GM19452 (cell line): ENCODE measurements at regions not wholly inside any gene's neighbourhood (a gene's known extent, or its start where the extent isn't known, plus 50 kb on each side); places are given as distances from the start of the nearest gene placed in this dataset.
"Not testable (repeated sequence)": the region's sequence is repeated elsewhere in the genome, so short reads cannot be mapped to it uniquely, and the experiment has no call there.

Experiments
- ATAC-seq: cut with Tn5 transposase; IDR thresholded peaks from one replicate; pipeline ENCODE4 v1.9.1; 2021; ENCODE audit not compliant: unreplicated experiment

- no peak for ATAC-seq
These were observed 541.0 kb downstream of the PLOD2 start for GRCh38 chr3:145620002-145620401.

DNA sequence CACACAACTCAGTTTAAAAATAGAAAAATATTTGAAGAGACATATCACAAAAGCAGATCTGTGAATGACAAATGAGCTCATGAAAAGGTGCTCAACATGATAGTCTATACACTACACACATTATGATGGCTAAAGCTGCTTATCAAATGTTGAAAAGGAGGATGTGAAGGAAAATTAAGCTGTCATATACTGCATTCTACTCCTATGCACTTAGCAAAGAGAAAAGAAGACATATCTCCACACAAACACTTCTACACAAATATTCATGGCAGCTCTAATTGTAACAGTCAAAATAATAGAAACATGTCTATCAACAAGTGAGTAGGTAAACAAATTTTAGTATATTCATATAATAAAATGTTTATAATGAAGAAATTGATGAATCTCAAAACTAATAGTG, 540.5 kb downstream of the PLOD2 start:
- ATAC-seq: no peak

DNA sequence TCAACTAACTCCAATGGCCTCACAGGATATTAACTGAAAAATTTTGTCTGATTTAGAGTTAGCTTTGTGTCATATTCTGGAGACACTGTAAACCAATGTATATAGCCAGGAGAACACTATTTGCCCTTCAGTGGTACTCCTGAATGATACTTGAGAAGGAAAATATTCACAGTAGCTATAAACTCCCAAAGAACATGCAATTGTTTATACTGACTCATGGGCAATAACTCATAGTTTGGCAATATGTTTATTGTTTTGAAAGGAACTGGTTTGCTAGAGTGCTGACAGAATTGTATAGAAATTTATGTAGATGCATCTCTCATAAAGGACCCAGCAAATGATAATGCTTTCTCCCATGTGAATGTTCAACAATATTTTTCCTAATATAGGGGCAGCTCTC, 537.6 kb downstream of the PLOD2 start:
- ATAC-seq: no peak

DNA sequence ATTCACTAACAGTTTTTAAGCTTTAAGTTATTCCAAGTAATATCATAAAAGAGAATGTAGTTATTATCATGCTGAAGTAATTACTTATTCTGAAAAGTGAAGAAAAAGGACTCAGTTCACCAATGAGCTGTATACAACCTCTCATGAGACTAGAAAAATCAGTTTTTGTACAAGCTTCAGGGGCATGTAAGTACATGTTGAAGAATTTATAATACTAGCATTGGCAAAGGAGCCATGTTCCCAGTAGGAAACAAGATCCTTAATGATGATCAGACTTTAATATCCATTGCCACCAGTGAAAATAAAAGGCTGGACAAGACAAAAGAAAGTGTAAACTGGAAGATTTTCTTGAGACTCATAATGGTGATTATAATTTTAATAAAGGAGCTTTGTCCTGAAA, 532.8 kb downstream of the PLOD2 start:
- no peak for ATAC-seq

DNA sequence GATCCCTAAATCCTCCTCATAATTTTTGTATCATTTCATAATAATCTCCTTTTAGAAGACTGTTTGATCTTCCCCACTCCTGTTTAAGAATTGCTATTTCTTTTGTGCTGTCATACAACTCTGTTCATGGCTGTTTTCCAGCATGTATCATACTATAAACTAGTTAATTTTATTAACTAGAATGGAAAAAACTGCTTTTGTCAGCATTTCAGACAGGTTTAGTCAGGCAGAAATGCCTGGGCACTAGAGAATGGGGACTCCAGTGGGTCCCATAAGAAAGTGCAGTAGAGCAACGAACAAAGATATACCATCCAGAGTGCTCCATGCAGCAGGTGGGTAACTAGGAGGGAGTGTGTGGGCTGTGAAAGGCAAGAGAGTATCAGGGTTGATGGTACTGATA, 523.9 kb downstream of the PLOD2 start:
- ATAC-seq: no peak

DNA sequence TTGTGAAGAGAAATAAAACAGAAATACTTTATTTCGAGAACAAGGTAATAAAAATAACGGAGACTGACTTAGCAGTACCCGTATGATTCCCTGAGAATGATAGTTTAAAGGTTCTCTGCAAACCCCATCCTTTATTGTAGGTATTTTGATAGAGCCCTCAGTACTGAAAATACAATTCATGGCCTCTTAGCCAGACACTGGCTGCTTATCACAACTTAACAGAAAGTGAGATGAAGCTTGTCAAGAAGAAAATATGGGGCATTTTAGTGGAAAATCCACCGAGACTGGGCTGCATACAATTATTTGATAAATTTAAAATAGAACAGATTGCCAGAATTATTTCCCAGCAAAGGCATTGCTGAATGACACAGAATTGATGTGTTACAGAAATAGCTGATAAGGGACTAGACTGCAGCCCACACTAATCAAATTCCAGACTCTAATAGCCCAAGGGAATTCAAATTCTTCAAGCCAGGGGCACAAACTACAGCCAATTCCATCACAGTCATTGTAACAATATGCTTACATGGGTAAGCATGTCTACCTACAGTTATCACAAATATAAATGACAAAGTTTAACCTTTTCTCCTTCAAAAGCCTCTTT, 521.9 kb downstream of the PLOD2 start:
- no peak for ATAC-seq

- no peak for ATAC-seq
These were observed 521.1 kb downstream of the PLOD2 start for GRCh38 chr3:145639875-145640274.

DNA sequence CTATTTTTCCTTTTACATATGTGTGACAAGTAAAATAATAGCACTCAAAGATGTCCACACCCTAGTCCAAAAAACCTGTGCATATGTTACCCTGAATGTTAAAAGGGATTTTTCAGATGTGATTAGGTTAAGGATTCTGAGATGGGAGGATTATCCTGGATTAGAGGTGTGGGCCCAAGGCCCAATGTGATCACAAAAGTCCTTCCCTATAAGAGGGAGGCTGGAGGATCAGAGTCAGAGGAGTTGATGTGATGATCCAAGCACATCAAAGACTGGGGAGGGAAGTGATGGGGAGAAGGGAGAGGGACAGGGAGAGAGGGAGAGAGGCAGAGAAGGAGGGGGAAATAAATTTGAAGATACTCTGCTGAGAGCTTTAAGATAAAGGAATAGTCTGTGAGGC, 512.6 kb downstream of the PLOD2 start:
- ATAC-seq: no peak

DNA sequence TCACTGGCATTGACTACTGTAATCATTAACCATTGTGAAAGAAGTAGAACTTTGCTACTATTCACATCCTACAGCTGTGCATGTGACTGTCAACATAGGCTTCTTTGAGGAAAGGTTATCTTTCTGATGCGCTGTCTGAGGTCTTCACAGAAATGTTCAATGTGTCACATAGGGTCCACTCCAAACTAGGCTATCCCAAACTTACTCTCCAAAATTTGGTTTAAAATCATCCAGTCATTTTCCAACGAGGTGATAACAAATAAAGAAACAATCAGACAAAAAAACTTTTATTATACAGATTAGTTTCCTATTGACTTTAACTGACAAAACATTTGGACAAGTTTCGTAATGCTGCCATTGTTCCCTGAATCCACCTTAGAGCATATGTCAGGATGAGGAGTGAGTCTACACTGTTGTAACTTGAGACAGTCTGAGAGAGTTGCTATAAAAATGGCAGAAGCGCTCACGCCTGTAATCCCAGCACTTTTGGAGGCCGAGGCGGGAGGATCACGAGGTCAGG, 511.6 kb downstream of the PLOD2 start:
- no peak for ATAC-seq

DNA sequence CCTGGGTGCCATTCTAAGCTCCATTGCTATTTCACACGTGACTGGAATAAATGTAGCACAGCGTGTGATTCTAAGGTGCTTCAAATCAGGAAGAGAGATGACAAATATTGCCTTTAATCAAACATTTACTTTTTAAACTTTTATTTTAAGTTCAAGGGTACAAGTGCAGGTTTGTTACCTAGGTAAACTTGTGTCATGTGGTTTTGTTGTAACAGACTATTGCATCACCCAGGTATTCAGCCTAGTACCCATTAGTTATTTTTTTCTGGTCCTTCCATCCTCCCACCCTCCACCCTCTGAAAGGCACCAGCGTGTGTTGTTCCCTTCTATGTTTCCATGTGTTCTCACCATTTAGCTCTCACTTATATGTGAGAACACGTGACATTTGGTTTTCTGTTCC, 510.8 kb downstream of the PLOD2 start:
- ATAC-seq: no peak

GRCh38 chr3:145671121-145671520, 489.9 kb downstream of the PLOD2 start:
- ATAC-seq: no peak

DNA sequence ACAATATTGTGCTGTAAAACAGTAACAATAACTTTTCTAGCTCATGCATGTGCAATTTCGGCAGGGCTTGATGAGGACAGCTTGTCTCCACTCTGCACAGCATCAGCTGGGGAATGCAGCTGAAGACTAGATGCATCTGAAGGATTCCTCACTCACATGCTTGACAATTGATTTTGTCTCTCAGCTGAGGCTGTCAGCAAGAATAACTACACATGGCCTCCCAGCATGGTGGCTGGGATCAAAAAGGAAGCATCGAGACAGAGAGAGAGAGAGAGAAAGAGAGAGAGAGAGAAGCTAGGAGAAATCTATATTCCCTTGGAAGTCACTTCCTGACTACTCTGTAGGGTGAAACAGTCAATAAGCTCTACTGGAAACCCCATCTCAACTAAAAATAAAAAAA, 487.1 kb downstream of the PLOD2 start:
- ATAC-seq: no peak

- no peak for ATAC-seq
These were observed 482.6 kb downstream of the PLOD2 start for GRCh38 chr3:145678401-145678800.

DNA sequence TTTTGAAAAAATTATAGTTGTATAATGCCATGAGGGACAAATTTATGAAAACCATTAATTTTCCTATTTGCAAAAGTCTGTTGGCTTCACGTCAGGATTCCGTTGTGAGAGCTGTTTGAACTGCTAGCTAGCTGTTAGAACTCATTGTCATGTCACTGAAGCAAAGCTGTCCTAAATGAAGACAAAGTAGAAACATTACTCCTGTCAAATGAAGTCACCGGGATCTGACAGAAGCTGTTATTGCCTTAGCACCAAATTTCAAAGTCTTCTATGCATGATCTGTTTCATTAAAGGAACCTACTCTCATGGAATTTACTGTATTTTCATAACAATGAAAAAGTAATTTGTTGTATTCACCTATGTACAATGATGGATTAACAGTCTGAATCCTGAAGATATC, 479.8 kb downstream of the PLOD2 start:
- no peak for ATAC-seq

- not testable (repeated sequence) for ATAC-seq
These were observed 473.0 kb downstream of the PLOD2 start for GRCh38 chr3:145687978-145688377.

- ATAC-seq: no peak
These were observed 468.2 kb downstream of the PLOD2 start for GRCh38 chr3:145692751-145693150.

DNA sequence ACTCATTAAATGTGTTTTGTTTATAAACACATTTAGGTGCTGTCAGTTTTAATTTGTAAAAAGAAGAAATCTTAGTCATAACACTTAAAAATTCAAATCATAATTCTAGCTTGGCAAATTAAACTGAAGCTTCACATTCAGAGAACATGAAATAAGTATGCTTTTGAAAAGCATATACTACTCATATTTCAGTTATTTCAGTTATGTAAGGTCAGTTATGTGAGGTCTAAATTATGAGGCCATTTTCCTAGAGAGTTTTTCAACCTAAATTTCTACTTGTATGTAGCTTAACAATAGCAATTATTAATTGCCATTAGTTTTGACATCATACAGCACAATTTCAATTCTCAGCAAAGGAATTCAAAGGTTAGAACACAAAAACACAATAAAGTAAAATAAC, 465.0 kb downstream of the PLOD2 start:
- ATAC-seq: no peak

DNA sequence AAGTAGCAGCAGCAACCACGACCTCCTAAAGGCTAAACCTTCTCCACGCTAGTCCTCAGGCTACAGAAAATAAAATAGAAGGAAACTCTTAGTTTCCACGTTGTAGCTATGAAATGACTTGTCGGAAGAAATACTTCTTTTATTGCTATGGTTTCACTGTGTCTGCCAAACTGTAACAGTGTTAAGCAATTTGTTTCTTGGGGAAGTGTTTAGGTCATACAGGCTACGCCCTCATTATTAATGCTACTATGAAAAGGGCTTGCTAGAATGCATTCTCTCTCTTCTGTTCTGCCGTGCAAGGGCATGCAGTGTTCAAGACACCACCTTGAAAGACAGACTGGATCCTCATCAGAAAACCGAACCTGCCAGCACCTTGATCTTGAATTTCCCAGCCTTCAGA, 462.7 kb downstream of the PLOD2 start:
- ATAC-seq: no peak

GRCh38 chr3:145698749-145699148, 462.2 kb downstream of the PLOD2 start:
- ATAC-seq: no peak

DNA sequence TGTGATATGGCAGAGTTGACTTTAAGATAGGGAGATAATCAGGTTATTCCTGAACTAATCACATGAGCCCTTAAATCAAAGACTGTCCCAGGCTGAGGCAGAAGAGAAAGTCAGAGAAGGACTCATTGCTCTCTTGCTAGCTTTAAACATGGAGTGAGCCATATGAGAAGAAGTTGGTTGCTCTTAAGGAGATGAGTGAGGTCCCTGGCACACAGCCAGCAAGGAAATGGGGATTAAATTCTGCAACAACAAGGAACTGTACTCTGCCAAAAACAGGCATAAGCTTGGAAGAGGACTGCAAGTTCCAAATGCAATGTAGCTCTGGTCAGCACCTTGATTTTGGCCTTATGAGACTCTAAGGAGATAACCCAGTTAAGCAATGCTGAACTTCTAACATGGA, 457.0 kb downstream of the PLOD2 start:
- no peak for ATAC-seq

DNA sequence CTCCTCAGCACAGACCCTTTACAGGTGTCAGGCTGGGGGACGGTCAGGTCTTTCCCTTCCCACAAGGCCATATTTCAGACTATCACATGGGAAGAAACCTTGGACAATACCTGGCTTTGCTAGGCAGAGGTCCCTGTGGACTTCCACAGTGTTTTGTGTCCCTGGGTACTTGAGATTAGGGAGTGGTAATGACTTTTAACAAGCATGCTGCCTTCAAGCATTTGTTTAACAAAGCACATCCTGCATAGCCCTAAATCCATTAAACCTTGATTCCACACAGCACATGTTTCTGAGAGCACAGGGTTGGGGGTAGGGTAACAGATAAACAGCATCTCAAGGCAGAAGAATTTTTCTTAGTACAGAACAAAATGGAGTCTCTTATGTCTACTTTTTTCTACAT, 451.2 kb downstream of the PLOD2 start:
- not testable (repeated sequence) for ATAC-seq

DNA sequence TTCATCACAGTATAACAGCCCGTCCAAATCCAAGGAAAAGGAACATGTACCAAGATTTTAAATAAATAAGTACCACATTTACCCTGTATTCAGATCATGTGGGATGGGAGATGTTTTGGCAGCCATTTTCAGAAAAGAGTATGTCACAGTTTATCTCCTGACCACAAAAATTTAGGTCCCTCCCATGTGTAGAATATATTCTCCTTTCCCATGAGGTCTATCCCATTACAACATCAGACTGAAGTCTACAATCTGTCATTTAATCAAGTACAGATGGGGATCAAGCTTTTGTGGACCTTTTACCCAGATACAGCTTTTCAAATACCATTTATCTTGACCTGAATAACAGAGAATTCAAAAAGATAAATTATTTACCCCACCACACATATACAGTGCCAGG, 444.5 kb downstream of the PLOD2 start:
- no peak for ATAC-seq

DNA sequence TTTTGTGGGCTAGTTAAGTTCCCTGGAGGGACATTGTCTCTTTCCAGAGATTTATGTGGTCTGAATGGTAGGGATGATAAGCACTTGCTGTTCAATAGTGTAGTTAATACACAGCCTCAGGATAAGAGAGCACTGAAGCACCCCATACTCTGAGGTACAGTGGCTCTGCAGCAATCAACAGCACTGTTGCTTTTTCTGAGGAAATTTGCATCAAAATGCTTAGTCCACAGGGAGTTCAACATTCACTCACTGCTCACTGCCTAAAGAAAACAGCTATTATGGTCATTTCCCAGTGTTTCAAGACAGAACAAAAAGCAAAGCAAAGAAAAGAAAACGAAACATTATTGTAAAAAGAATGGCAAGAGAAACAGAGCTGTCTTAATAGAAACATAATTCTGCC, 441.9 kb downstream of the PLOD2 start:
- ATAC-seq: no peak
